Peyer's patch (tissue), 4 donors: ENCODE measurements at regions not wholly inside any gene's neighbourhood (a gene's known extent, or its start where the extent isn't known, plus 50 kb on each side); places are given as distances from the start of the nearest gene placed in this dataset.

ENCODE experiments used
- DNase-seq, 3 donors: peaks; one replicate each; pipeline ENCODE4 v3.0.0-alpha.2; 2017 to 2019
- H3K27ac ChIP-seq, 4 donors: fragments of 200-600 bp; sonication (generic); one replicate each; pipeline ENCODE4 v1.5.1; 2016 to 2019
- H3K27me3 ChIP-seq, 2 donors: fragments of 200-600 bp; sonication (generic); one replicate each; pipeline ENCODE4 v1.5.1; 2019
- H3K36me3 ChIP-seq, 3 donors: fragments of 200-600 bp; sonication (generic); one replicate each; pipeline ENCODE4 v1.5.1; 2016 to 2019
- H3K4me1 ChIP-seq, 4 donors: fragments of 200-600 bp; sonication (generic); one replicate each; pipeline ENCODE4 v1.5.1; 2016 to 2019
- H3K4me3 ChIP-seq, 4 donors: fragments of 200-600 bp; sonication (generic); 1 replicate in 3 of 4; 2 replicates in 1 of 4; pipeline ENCODE4 v1.5.1; 2016 to 2019; ENCODE audit warnings: mild to moderate bottlenecking in 1 of 4
- H3K9me3 ChIP-seq, 4 donors: fragments of 200-600 bp; sonication (generic); one replicate each; pipeline ENCODE4 v1.5.1; 2016 to 2019; ENCODE audit warnings: mild to moderate bottlenecking in 1 of 4
- POLR2A ChIP-seq, 2 donors: fragments of 450-650 bp; IDR thresholded peaks; one replicate each; pipeline ENCODE4 v1.5.1; 2017; ENCODE audit warnings: antibody characterized with exemption in 2 of 2, mild to moderate bottlenecking in 2 of 2, moderate library complexity in 2 of 2
- TF ChIP-seq, protein P1 (sequence below), 6 experiments: fragments of 450-650 bp in 4 of 6; fragments of 200-600 bp in 2 of 6; sonication (generic) in 1 of 6; IDR thresholded peaks; one replicate each; pipeline ENCODE4 v1.5.1; 2017 to 2019; ENCODE audit warnings: antibody characterized with exemption in 6 of 6, mild to moderate bottlenecking in 3 of 6, moderate library complexity in 1 of 6

DNA sequence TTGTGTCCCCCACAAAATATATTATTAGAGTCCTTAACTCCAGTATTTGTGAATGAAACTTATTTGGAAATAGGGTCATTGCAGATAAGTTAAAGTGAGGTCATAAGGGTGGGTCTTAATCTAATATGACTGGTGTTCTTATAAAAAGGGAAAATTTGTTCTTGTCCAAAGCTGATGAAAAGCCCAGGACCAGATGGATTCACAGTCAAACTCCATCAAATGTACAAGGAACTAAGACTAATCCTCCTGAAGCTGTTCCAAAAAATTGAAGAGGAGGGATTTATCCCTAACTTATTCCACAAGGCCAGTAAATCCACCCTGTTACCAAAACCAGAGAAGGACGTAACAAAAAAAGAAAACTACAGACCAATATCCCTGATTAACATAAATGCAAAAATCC, 56.4 kb upstream of the SLIT3 start:
- H3K4me1 ChIP-seq, result no peaks in the 10 kb centered on the region

DNA sequence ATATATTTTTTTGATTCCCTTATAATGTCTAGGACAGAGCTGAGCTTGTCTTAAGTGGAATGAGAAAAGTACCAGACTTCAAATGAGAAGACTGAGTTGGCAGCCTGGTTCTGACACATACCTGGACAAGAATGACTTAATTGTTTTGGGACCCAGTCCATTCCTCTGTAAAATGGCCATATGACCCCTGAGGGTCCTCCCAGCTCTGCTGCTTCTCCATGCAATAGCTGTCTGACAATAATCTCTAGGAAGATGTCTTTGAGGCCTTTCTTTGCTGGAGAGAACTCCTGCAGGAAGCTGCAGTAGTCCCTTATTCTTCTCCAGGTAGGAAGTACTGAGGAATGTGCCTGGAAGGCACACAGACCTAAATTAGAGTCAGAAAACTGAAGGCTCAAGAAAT, 55.9 kb upstream of the SLIT3 start:
- Histone ChIP-seq H3K9me3 (no peaks in the 10 kb centered on the region), H3K4me3 (no peak overlapping the region), H3K27me3 (no peaks in the 10 kb centered on the region), H3K27ac (no peak overlapping the region), H3K4me1 (no peaks in the 10 kb centered on the region), H3K36me3 (no peaks in the 10 kb centered on the region)
- TF ChIP-seq POLR2A (IDR thresholded peaks at IDR 0.05), result no peak
- TF ChIP-seq, protein P1, sequence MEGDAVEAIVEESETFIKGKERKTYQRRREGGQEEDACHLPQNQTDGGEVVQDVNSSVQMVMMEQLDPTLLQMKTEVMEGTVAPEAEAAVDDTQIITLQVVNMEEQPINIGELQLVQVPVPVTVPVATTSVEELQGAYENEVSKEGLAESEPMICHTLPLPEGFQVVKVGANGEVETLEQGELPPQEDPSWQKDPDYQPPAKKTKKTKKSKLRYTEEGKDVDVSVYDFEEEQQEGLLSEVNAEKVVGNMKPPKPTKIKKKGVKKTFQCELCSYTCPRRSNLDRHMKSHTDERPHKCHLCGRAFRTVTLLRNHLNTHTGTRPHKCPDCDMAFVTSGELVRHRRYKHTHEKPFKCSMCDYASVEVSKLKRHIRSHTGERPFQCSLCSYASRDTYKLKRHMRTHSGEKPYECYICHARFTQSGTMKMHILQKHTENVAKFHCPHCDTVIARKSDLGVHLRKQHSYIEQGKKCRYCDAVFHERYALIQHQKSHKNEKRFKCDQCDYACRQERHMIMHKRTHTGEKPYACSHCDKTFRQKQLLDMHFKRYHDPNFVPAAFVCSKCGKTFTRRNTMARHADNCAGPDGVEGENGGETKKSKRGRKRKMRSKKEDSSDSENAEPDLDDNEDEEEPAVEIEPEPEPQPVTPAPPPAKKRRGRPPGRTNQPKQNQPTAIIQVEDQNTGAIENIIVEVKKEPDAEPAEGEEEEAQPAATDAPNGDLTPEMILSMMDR (IDR thresholded peaks at IDR 0.05), result no peak
- no peak for DNase-seq

More for the DNA sequence above, 56.4 kb upstream of the SLIT3 start:
- Histone ChIP-seq H3K27ac (no peak overlapping the region), H3K9me3 (no peaks in the 10 kb centered on the region), H3K27me3 (no peaks in the 10 kb centered on the region), H3K36me3 (no peaks in the 10 kb centered on the region), H3K4me3 (no peak overlapping the region)
- TF ChIP-seq, protein P1 (IDR thresholded peaks at IDR 0.05), result no peak
- no peak for TF ChIP-seq POLR2A (IDR thresholded peaks at IDR 0.05)
- DNase-seq, result no peak

DNA sequence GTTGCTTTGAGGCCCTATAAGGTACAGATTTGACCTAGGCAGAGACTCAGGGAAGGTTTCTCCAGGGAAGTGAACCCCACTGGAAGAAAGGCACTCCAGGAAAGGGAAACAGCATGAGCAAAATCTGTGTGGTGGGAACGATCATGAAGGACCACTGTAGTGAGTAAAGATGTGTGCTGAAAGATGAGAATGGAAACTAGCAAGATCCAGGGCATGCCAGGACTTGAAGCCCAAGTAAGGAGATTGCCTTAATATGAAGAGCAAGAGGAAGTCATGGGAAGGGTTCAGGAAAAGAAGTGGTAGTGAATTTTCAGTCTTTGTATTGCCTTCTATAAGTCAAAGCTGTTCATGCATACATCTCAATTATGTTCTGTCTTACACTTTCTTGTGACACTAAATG, 55.2 kb upstream of the SLIT3 start:
- Histone ChIP-seq H3K4me3 (no peak overlapping the region), H3K9me3 (no peaks in the 10 kb centered on the region), H3K36me3 (no peaks in the 10 kb centered on the region), H3K4me1 (no peaks in the 10 kb centered on the region), H3K27me3 (no peaks in the 10 kb centered on the region), H3K27ac (no peak overlapping the region)
- TF ChIP-seq, protein P1 (IDR thresholded peaks at IDR 0.05), result no peak
- no peak for TF ChIP-seq POLR2A (IDR thresholded peaks at IDR 0.05)
- no peak for DNase-seq

DNA sequence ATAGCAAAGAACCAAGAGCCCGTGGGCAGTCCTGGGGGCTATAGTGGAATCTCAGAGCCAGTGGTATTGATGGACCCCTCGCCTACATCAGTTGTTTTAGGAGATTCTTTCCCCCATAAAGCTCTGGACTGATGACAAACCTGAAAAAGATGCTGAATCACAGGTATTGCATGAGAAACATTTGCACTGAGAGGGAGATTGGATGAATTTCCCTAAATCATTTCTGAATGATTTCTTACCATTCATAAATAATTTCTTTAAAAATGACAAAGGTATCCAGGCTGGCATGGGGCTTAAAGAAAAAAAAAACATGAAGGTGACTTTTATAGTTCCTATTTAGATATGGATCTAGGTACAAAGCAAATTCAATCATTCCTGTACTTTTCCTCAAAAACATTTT, 54.0 kb upstream of the SLIT3 start:
- Histone ChIP-seq H3K9me3 (no peaks in the 10 kb centered on the region), H3K4me1 (no peaks in the 10 kb centered on the region), H3K27me3 (no peaks in the 10 kb centered on the region), H3K4me3 (no peak overlapping the region), H3K36me3 (no peaks in the 10 kb centered on the region), H3K27ac (no peak overlapping the region)
- no peak for DNase-seq
- TF ChIP-seq, protein P1 (IDR thresholded peaks at IDR 0.05), result no peak
- no peak for TF ChIP-seq POLR2A (IDR thresholded peaks at IDR 0.05)

DNA sequence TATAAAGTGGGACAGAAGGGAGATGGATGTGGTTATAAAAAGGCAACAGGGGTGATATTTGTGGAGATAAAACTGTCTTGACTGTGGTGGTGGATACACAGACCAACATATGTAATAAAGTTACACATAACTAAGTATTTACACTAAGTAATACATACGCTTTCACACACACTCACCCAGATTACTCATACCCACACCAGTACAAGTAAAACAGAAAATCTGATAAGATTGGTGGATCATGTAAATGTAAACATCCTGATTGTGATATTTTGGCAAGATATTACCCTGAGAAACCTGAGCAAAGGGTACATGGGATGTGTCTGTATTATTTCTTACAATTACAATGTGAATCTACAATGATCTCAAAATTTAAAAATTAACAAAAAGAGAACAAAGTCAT, 53.3 kb upstream of the SLIT3 start:
- TF ChIP-seq, protein P1 (IDR thresholded peaks at IDR 0.05), result no peak
- DNase-seq, result no peak
- Histone ChIP-seq H3K27me3 (no peaks in the 10 kb centered on the region), H3K4me3 (no peak overlapping the region), H3K36me3 (no peaks in the 10 kb centered on the region), H3K9me3 (no peaks in the 10 kb centered on the region), H3K4me1 (no peaks in the 10 kb centered on the region), H3K27ac (no peak overlapping the region)

DNA sequence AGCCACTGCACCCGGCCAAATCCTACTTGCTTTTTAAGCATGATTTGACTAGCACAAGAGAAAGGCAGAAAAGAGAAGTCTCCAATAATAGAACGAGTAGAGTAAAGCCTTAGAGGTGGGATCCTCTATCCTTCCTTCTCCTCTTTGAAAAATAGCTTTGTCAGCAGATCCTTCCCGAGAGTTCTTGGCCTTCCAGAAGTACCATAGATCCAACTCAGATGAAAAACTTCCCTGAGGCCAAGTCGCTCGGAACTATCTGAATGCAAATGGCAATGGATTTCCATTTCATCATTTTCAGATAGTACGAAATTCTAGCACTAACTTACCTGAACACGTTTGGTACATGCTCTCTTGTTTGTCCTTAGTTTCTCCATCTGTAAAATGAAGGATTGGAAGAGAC, 52.0 kb upstream of the SLIT3 start:
- H3K27ac ChIP-seq, result no peak overlapping the region
- DNase-seq, result no peak
- H3K36me3 ChIP-seq, result no peaks in the 10 kb centered on the region
- H3K4me1 ChIP-seq, result no peaks in the 10 kb centered on the region
- no peak overlapping the region for H3K4me3 ChIP-seq
- TF ChIP-seq POLR2A (IDR thresholded peaks at IDR 0.05), result no peak
- TF ChIP-seq, protein P1 (IDR thresholded peaks at IDR 0.05), result no peak
- H3K9me3 ChIP-seq, result no peaks in the 10 kb centered on the region
- no peaks in the 10 kb centered on the region for H3K27me3 ChIP-seq
